H1 (cell line): ENCODE measurements at regions not wholly inside any gene's neighbourhood (a gene's known extent, or its start where the extent isn't known, plus 50 kb on each side); places are given as distances from the start of the nearest gene placed in this dataset.

ENCODE experiments used
- CTCF ChIA-PET: fragments of 300-600 bp; sonication (Branson Sonifier 250); formaldehyde crosslinking; loops from one replicate; lab custom pipeline; 2021; ENCODE audit not compliant: partially characterized antibody; lab: Charles Lee
- POLR2A ChIA-PET: fragments of 300-600 bp; sonication (Branson Sonifier 250); formaldehyde crosslinking; loops from one replicate; lab custom pipeline; 2021; ENCODE audit warnings: inconsistent platforms; ENCODE audit not compliant: partially characterized antibody; lab: Charles Lee
- DNase-seq, 2 experiments: peaks; one replicate each; pipeline versions ENCODE4 v3.0.0 to v3.0.0-alpha.2; 2010 to 2022; ENCODE audit warnings: low spot score in 2 of 2, low read depth in 1 of 2, mixed read lengths in 1 of 2
- FAIRE-seq: peaks from 2 replicates; lab custom pipeline; 2011; peaks lifted over from hg19 to GRCh38; lab: Jason Lieb, UNC
- H2AFZ ChIP-seq: 2 replicates; pipeline ENCODE4 v1.8.1; 2012; ENCODE audit warnings: low read length, inconsistent platforms
- H2AK5ac ChIP-seq: 2 replicates; pipeline ENCODE4 v1.6.1; 2013; ENCODE audit warnings: low read depth, low read length
- H2BK120ac ChIP-seq: replicated peaks from 2 replicates; pipeline ENCODE3; 2013; ENCODE audit warnings: low read depth, low read length, inconsistent platforms
- H2BK12ac ChIP-seq: 2 replicates; pipeline ENCODE4 v1.6.1; 2013; ENCODE audit warnings: low read depth, low read length
- H2BK15ac ChIP-seq: 2 replicates; pipeline ENCODE4 v1.6.1; 2013; ENCODE audit warnings: low read length
- H2BK20ac ChIP-seq: 2 replicates; pipeline ENCODE4 v1.6.1; 2013; ENCODE audit warnings: low read length
- H2BK5ac ChIP-seq: 2 replicates; pipeline ENCODE4 v1.6.1; 2013; ENCODE audit warnings: low read depth, low read length
- H3K14ac ChIP-seq: 2 replicates; pipeline ENCODE4 v1.6.1; 2013; ENCODE audit warnings: inconsistent platforms; ENCODE audit not compliant: insufficient read length
- H3K18ac ChIP-seq: 2 replicates; pipeline ENCODE4 v1.6.1; 2013; ENCODE audit warnings: low read length; ENCODE audit errors: extremely low read depth
- H3K23ac ChIP-seq: 2 replicates; pipeline ENCODE4 v1.6.1; 2013; ENCODE audit warnings: inconsistent platforms; ENCODE audit not compliant: insufficient read length
- H3K23me2 ChIP-seq: 2 replicates; pipeline ENCODE4 v1.6.1; 2013; ENCODE audit warnings: low read depth, low read length
- H3K27ac ChIP-seq: 2 replicates; pipeline ENCODE4 v1.6.1; 2011; ENCODE audit warnings: low read depth, low read length, inconsistent platforms
- H3K27me3 ChIP-seq, 4 experiments: replicated peaks in 1 of 4; 1 replicate in 1 of 4; 2 replicates in 3 of 4; pipeline versions ENCODE4 v1.6.1 to v1.8.1; 2011 to 2013; ENCODE audit warnings: low read length in 3 of 4, mild to moderate bottlenecking in 3 of 4, inconsistent platforms in 2 of 4, mixed read lengths in 2 of 4, moderate library complexity in 1 of 4; ENCODE audit not compliant: control insufficient read depth in 3 of 4, insufficient read depth in 3 of 4; ENCODE audit errors: extremely low read depth in 1 of 4
- H3K36me3 ChIP-seq, 4 experiments: 2 replicates each; pipeline versions ENCODE4 v1.6.1 to v1.8.1; 2011 to 2013; ENCODE audit warnings: mild to moderate bottlenecking in 4 of 4, low read length in 3 of 4, moderate library complexity in 2 of 4, control low read depth in 1 of 4, inconsistent platforms in 1 of 4; ENCODE audit not compliant: insufficient read depth in 4 of 4, control insufficient read depth in 2 of 4
- H3K4ac ChIP-seq: replicated peaks from 2 replicates; pipeline ENCODE3; 2013; ENCODE audit warnings: low read length, low read depth, mixed read lengths, inconsistent platforms; ENCODE audit not compliant: insufficient read length
- H3K4me1 ChIP-seq, 4 experiments: replicated peaks in 1 of 4; 1 replicate in 1 of 4; 2 replicates in 3 of 4; pipeline versions ENCODE4 v1.6.1 to v1.8.1; 2011 to 2013; ENCODE audit warnings: low read length in 3 of 4, inconsistent platforms in 2 of 4, mixed read lengths in 1 of 4; ENCODE audit not compliant: insufficient read depth in 4 of 4, control insufficient read depth in 3 of 4
- H3K4me2 ChIP-seq, 2 experiments: 2 replicates each; pipeline versions ENCODE4 v1.6.1 to v1.8.1; 2011 to 2013; ENCODE audit warnings: low read depth in 2 of 2, low read length in 2 of 2, control low read depth in 1 of 2, inconsistent platforms in 1 of 2, mild to moderate bottlenecking in 1 of 2; ENCODE audit not compliant: insufficient read depth in 1 of 2
- H3K4me3 ChIP-seq, 4 experiments: fragments of 200-600, 300-600 bp in 1 of 4; sonication (generic), shearing (Covaris generic), sonication (Bioruptor Twin) in 1 of 4; 2 replicates each; pipeline versions ENCODE4 v1.5.1 to v1.8.1; 2011 to 2016; ENCODE audit warnings: low read length in 4 of 4, low read depth in 3 of 4, control low read depth in 2 of 4, inconsistent platforms in 2 of 4, mild to moderate bottlenecking in 2 of 4, mixed read lengths in 1 of 4, moderate library complexity in 1 of 4; ENCODE audit not compliant: insufficient read depth in 2 of 4; ENCODE audit errors: extremely low read depth in 1 of 4
- H3K56ac ChIP-seq: replicated peaks from 2 replicates; pipeline ENCODE3; 2013; ENCODE audit warnings: low read depth, mild to moderate bottlenecking, mixed read lengths, low read length, inconsistent platforms; ENCODE audit not compliant: insufficient read length
- H3K79me1 ChIP-seq: 2 replicates; pipeline ENCODE4 v1.6.1; 2013; ENCODE audit warnings: low read depth, low read length, control low read depth
- H3K79me2 ChIP-seq, 2 experiments: 2 replicates each; pipeline versions ENCODE4 v1.6.1 to v1.8.1; 2012 to 2013; ENCODE audit warnings: low read length in 2 of 2, mild to moderate bottlenecking in 2 of 2, inconsistent platforms in 1 of 2; ENCODE audit not compliant: insufficient read depth in 2 of 2, control insufficient read depth in 1 of 2
- H3K9ac ChIP-seq, 4 experiments: replicated peaks in 1 of 4; 1 replicate in 1 of 4; 2 replicates in 3 of 4; pipeline versions ENCODE4 v1.6.1 to v1.8.1; 2011 to 2013; ENCODE audit warnings: low read depth in 3 of 4, low read length in 3 of 4, control low read depth in 2 of 4, mild to moderate bottlenecking in 2 of 4, moderate library complexity in 2 of 4, inconsistent platforms in 1 of 4; ENCODE audit errors: extremely low read depth in 1 of 4
- H3K9me3 ChIP-seq, 2 experiments: 2 replicates each; pipeline versions ENCODE4 v1.6.1 to v1.8.1; 2012 to 2013; ENCODE audit warnings: mild to moderate bottlenecking in 2 of 2, moderate library complexity in 2 of 2, control low read depth in 1 of 2, inconsistent platforms in 1 of 2, low read depth in 1 of 2, low read length in 1 of 2, mixed read lengths in 1 of 2; ENCODE audit not compliant: insufficient read depth in 2 of 2
- H4K20me1 ChIP-seq, 2 experiments: replicated peaks in 1 of 2; 2 replicates each; pipeline versions ENCODE3 to v1.8.1; 2011 to 2013; ENCODE audit warnings: inconsistent platforms in 2 of 2, low read length in 2 of 2, mild to moderate bottlenecking in 1 of 2; ENCODE audit not compliant: insufficient read depth in 2 of 2, control insufficient read depth in 1 of 2
- H4K5ac ChIP-seq: 2 replicates; pipeline ENCODE4 v1.6.1; 2013; ENCODE audit warnings: low read length, low read depth, mixed read lengths, inconsistent platforms; ENCODE audit not compliant: insufficient read length
- H4K8ac ChIP-seq: 2 replicates; pipeline ENCODE4 v1.8.0; 2013; ENCODE audit warnings: mild to moderate bottlenecking, moderate library complexity, low read length, inconsistent platforms; ENCODE audit not compliant: insufficient read depth; ENCODE audit errors: extremely low read depth
- H4K91ac ChIP-seq: replicated peaks from 2 replicates; pipeline ENCODE3; 2013; ENCODE audit warnings: low read length, mixed read lengths, inconsistent platforms; ENCODE audit not compliant: insufficient read length
- BACH1 ChIP-seq: IDR thresholded peaks from 2 replicates; pipeline ENCODE4 v1.6.1; 2012; ENCODE audit warnings: low read length, improper control_type of control experiment
- CTBP2 ChIP-seq: IDR thresholded peaks from 2 replicates; pipeline ENCODE4 v1.7.0; 2011; ENCODE audit warnings: borderline replicate concordance, mild to moderate bottlenecking, moderate library complexity, mixed read lengths, low read length; ENCODE audit not compliant: insufficient read depth, insufficient read length
- EZH2 ChIP-seq: fragments of 200-600 bp; sonication (generic); IDR thresholded peaks from 2 replicates; pipeline ENCODE4 v1.7.1; 2012; ENCODE audit warnings: low read depth, mild to moderate bottlenecking, moderate library complexity, low read length, inconsistent platforms; ENCODE audit not compliant: severe bottlenecking
- HDAC2 ChIP-seq, 2 experiments: fragments of 300-600 bp in 1 of 2; sonication (generic) in 1 of 2; IDR thresholded peaks; 2 replicates each; pipeline ENCODE4 v1.6.1; 2011 to 2012; ENCODE audit warnings: low read depth in 2 of 2, low read length in 2 of 2, mild to moderate bottlenecking in 2 of 2, moderate library complexity in 2 of 2, borderline replicate concordance in 1 of 2, inconsistent platforms in 1 of 2
- HDAC6 ChIP-seq: IDR thresholded peaks from one replicate; pipeline ENCODE4 v1.7.1; 2012; ENCODE audit warnings: low read depth, mild to moderate bottlenecking, inconsistent platforms, low read length, moderate library complexity
- JUND ChIP-seq: IDR thresholded peaks from 2 replicates; pipeline ENCODE4 v1.6.1; 2011; ENCODE audit warnings: mild to moderate bottlenecking, improper control_type of control experiment, low read length
- MAFK ChIP-seq: IDR thresholded peaks from 2 replicates; pipeline ENCODE4 v1.6.1; 2012; ENCODE audit warnings: low read depth, mild to moderate bottlenecking, improper control_type of control experiment, low read length
- NANOG ChIP-seq: IDR thresholded peaks from 2 replicates; pipeline ENCODE4 v1.6.1; 2011; ENCODE audit warnings: low read length, low read depth, mild to moderate bottlenecking, inconsistent platforms; ENCODE audit not compliant: insufficient read depth, poor library complexity, severe bottlenecking
- RNF2 ChIP-seq: fragments of 200-900, 300-1000 bp; sonication (generic); IDR thresholded peaks from 2 replicates; pipeline ENCODE4 v1.7.1; 2016; ENCODE audit warnings: borderline replicate concordance, low read depth, mild to moderate bottlenecking, antibody characterized with exemption, low read length; ENCODE audit not compliant: poor library complexity, severe bottlenecking; ENCODE audit errors: missing control alignments
- SP4 ChIP-seq: IDR thresholded peaks from 2 replicates; pipeline ENCODE4 v1.6.1; 2012; ENCODE audit warnings: low read length, inconsistent platforms
- TAF1 ChIP-seq: IDR thresholded peaks from 2 replicates; pipeline ENCODE4 v1.6.1; 2011; ENCODE audit warnings: mild to moderate bottlenecking, low read depth, low read length
- TAF7 ChIP-seq: optimal IDR thresholded peaks from 2 replicates; pipeline ENCODE3; 2011; ENCODE audit warnings: low read depth, mild to moderate bottlenecking, inconsistent platforms, low read length, moderate library complexity, borderline replicate concordance
- WGBS, 2 experiments: shearing (Covaris generic) in 1 of 2; methylation state at CpG; one replicate each; pipeline versions ENCODE4 v1.1.6 to v1.1.7; 2013 to 2015; ENCODE audit warnings: low lambda C conversion rate in 2 of 2, mixed read lengths in 2 of 2, inconsistent platforms in 1 of 2, low coverage in 1 of 2, missing lambda C conversion rate in 1 of 2; ENCODE audit not compliant: insufficient replicate concordance in 2 of 2, insufficient coverage in 1 of 2, insufficient read length in 1 of 2; ENCODE audit errors: extremely low coverage in 1 of 2, missing lambda C conversion rate in 1 of 2; 5-methylcytosine and 5-hydroxymethylcytosine counted together

GRCh38 chr15:29207027-29207757 is 62.4 kb downstream of the NSMCE3 start:
- 92% methylated on average over 18 of the region's 23 CpGs; no CpG with 5 or more reads in 1 of the 2 experiments for WGBS, 2 experiments
- Histone ChIP-seq H2BK20ac (no peak overlapping the region), H3K9me3 (0 out of 4 replicates have a peak, but pooled peaks cover 0 to 3% of the 10 kb centered on the region in 2 experiments), H2AK5ac (no peak overlapping the region), H4K8ac (no peak overlapping the region), H3K23me2 (no peaks in the 10 kb centered on the region), H3K36me3 (no peaks in the 10 kb centered on the region), H3K18ac (no peak overlapping the region), H4K91ac (no peak overlapping the region), H3K4ac (no peak overlapping the region), H3K23ac (no peak overlapping the region), H3K14ac (no peak overlapping the region), H3K79me2 (no peaks in the 10 kb centered on the region), H2AFZ (no peak overlapping the region), H3K9ac (no peak overlapping the region), H3K4me3 (no peak overlapping the region), H3K27ac (no peak overlapping the region), H3K56ac (no peak overlapping the region), H4K5ac (no peak overlapping the region), H3K4me1 (peaks cover 0 to 5% (median 1%) of the 10 kb centered on the region in 4 experiments; a peak in 3 of 7 replicates), H3K27me3 (no peaks in the 10 kb centered on the region), H2BK120ac (no peak overlapping the region), H2BK15ac (no peak overlapping the region), H4K20me1 (no peaks in the 10 kb centered on the region), H2BK5ac (no peak overlapping the region; the same call in 1 of the 2 replicates), H2BK12ac (no peak overlapping the region), H3K4me2 (no peak overlapping the region), H3K79me1 (no peaks in the 10 kb centered on the region)
- ChIA-PET CTCF (interaction anchor here (1.5 to 2.5 kb wide), 3 partner anchors 11 to 139 kb away, joined by 3 to 8 read pairs (median 4); no protein-coding TSS in a partner anchor), POLR2A (interaction anchor here (0.7 kb wide), 1 partner anchor 67 kb away, joined by 3 read pairs; no protein-coding TSS in a partner anchor)
- no peak for FAIRE-seq
- DNase-seq: peak in 1 of 2 experiments; percentile 39
- TF ChIP-seq SP4 (no peak), HDAC2 (IDR thresholded peaks at IDR 0.05; ENCODE audit: borderline replicate concordance in 1 of 2, low read depth in 2 of 2, low read length in 2 of 2) (no peak), JUND (no peak), CTBP2 (no peak), RNF2 (no peak), MAFK (no peak), TAF7 (no peak), EZH2 (no peak), HDAC6 (no peak), BACH1 (no peak), NANOG (no peak), TAF1 (no peak)
